NT2/D1 (cell line): ENCODE measurements at regions not wholly inside any gene's neighbourhood (a gene's known extent, or its start where the extent isn't known, plus 50 kb on each side); places are given as distances from the start of the nearest gene placed in this dataset.

Source experiments
- DNase-seq: peaks from one replicate; pipeline ENCODE4 v3.0.0-alpha.2; 2011; ENCODE audit warnings: low read depth, low spot score
- H3K27me3 ChIP-seq: 2 replicates; pipeline ENCODE4 v1.6.0; 2011; ENCODE audit warnings: mild to moderate bottlenecking; ENCODE audit not compliant: insufficient read length, insufficient read depth
- H3K36me3 ChIP-seq: 2 replicates; pipeline ENCODE4 v1.6.1; 2011; ENCODE audit warnings: mild to moderate bottlenecking, low read length, mixed read lengths; ENCODE audit not compliant: insufficient read depth, insufficient read length
- H3K4me1 ChIP-seq: 2 replicates; pipeline ENCODE4 v1.5.1; 2011; ENCODE audit not compliant: insufficient read depth, insufficient read length
- H3K4me3 ChIP-seq: 2 replicates; pipeline ENCODE4 v1.5.1; 2011; ENCODE audit warnings: low read depth; ENCODE audit not compliant: insufficient read length
- H3K9ac ChIP-seq: 2 replicates; pipeline ENCODE4 v1.6.0; 2011; ENCODE audit warnings: low read depth; ENCODE audit not compliant: insufficient read length
- H3K9me3 ChIP-seq: 2 replicates; pipeline ENCODE4 v1.5.1; 2011; ENCODE audit warnings: mild to moderate bottlenecking, low read length; ENCODE audit not compliant: insufficient read depth
- SUZ12 ChIP-seq: IDR thresholded peaks from 2 replicates; pipeline ENCODE4 v1.6.1; 2011; ENCODE audit not compliant: insufficient read length, insufficient read depth; ENCODE audit errors: extremely low read depth
- YY1 ChIP-seq: IDR thresholded peaks from 2 replicates; pipeline ENCODE4 v1.6.1; 2011; ENCODE audit not compliant: insufficient read length, insufficient read depth
- ZNF274 ChIP-seq: IDR thresholded peaks from 2 replicates; pipeline ENCODE4 v1.6.1; 2011; ENCODE audit warnings: mild to moderate bottlenecking, low read depth, low read length

GRCh38 chr22:48993655-48994054 lies 834.0 kb downstream of the BRD1 start:
- TF ChIP-seq SUZ12: no peak
- TF ChIP-seq ZNF274: no peak
- no peak for TF ChIP-seq YY1
- Histone ChIP-seq H3K27me3 (no peaks in the 10 kb centered on the region), H3K4me1 (no peaks in the 10 kb centered on the region), H3K36me3 (no peaks in the 10 kb centered on the region), H3K4me3 (no peak overlapping the region), H3K9me3 (peaks cover 9% of the 10 kb centered on the region; the same call in 1 of the 2 replicates), H3K9ac (no peak overlapping the region)
- no peak for DNase-seq

- TF ChIP-seq YY1 (no peak), SUZ12 (no peak), ZNF274 (no peak)
- no peaks in the 10 kb centered on the region for H3K27me3 ChIP-seq
Measured at GRCh38 chr22:48984639-48985038, 843.0 kb downstream of the BRD1 start.

DNA sequence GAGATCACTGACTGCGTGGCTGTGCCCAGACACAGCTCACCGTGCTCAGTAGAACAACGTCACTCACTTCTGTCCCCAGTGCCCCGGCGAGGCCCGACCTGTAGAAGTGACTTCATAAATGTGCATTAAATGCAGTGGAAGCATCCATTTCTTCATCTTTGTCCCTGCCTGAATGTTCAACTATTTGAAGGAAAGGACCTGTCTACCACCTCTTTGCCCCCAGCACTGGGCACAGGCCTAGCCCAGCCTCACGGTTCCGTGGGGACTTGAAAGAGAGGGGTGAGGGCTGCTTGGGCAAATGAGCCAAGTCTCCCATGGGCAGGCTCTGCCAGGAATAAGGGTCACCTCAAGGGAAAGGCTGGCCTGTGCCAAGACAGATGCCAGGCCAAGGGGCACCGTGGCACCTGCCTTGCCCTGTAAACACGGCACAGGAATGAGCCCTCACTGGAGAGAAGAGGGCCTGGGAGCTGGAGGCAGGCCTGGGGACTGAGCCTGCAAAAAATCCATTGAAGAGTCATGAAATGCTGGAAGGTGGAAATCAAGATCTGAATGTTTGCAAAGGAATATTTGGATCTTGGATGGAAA lies 845.3 kb downstream of the BRD1 start:
- TF ChIP-seq SUZ12 (no peak), YY1 (no peak), ZNF274 (no peak)
- H3K36me3 ChIP-seq: no peaks in the 10 kb centered on the region
- no peaks in the 10 kb centered on the region for H3K27me3 ChIP-seq
- H3K4me1 ChIP-seq: no peaks in the 10 kb centered on the region
- DNase-seq: no peak
- H3K9me3 ChIP-seq: no peaks in the 10 kb centered on the region
- no peak overlapping the region for H3K4me3 ChIP-seq
- H3K9ac ChIP-seq: no peak overlapping the region

More at GRCh38 chr22:48984639-48985038, 843.0 kb downstream of the BRD1 start:
- Histone ChIP-seq H3K4me3 (no peak overlapping the region), H3K9me3 (no peaks in the 10 kb centered on the region), H3K9ac (no peak overlapping the region), H3K36me3 (no peaks in the 10 kb centered on the region), H3K4me1 (no peaks in the 10 kb centered on the region)
- DNase-seq: no peak

DNA sequence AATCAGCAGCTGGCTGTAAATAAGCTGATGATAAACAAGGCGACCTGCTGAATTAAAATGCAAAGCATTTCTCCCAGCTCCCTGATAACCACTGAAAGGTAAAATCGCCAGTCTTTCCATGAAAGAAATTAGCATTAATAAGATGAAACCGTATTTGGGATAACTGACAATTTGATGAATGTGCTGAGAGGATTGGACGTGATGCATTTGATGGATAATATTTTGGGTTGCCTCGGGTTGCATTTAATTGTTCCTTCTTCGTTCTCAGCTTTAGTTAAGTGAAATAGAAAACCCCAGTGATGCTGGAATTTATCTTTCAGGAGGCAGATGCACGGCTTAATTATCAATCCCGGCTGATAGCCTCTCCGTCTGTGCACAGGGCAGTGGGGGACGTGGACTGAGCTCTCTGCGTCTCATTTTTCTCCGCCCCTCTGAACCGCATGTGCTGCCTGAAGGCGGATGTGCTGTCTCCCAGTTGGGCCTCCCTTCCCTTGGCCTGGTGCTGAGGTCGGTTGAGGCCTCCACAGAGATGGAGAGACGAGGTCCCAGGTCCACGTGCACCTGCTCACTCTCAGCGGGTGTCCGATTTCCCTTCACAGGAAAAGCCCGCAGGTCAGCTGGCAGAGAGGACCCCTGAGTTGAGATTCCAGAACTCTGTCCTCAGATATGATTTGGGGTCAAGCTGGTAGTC lies 846.2 kb downstream of the BRD1 start:
- DNase-seq: no peak
- Histone ChIP-seq H3K9ac (no peak overlapping the region), H3K27me3 (no peaks in the 10 kb centered on the region), H3K9me3 (no peaks in the 10 kb centered on the region), H3K4me1 (no peaks in the 10 kb centered on the region), H3K36me3 (no peaks in the 10 kb centered on the region), H3K4me3 (no peak overlapping the region)
- TF ChIP-seq YY1 (no peak), ZNF274 (no peak), SUZ12 (no peak)

DNA sequence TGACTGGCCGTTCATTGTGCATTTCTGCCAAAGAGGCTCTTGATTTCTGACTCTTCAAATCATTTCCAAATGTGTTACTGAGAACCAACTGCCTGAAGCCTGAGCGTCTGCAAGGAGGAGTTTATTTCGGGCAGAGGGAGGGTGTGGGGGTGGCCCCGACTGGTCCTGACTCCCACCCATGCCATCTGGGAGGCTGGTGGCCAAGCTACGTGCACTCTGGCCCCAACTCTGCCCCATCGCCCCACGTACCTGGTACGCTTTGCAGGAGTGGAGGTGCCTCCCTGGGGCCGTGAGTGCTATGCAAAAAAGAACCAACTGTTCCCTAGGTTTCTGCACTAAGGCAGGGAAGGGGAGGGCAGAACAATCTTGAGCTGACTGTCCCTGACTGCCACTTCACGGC lies 846.8 kb downstream of the BRD1 start:
- no peaks in the 10 kb centered on the region for H3K4me1 ChIP-seq
- no peak overlapping the region for H3K4me3 ChIP-seq
- H3K36me3 ChIP-seq: no peaks in the 10 kb centered on the region
- H3K27me3 ChIP-seq: no peaks in the 10 kb centered on the region
- H3K9ac ChIP-seq: no peak overlapping the region
- H3K9me3 ChIP-seq: no peaks in the 10 kb centered on the region
- DNase-seq: no peak
- TF ChIP-seq SUZ12 (no peak), YY1 (no peak), ZNF274 (no peak)

DNA sequence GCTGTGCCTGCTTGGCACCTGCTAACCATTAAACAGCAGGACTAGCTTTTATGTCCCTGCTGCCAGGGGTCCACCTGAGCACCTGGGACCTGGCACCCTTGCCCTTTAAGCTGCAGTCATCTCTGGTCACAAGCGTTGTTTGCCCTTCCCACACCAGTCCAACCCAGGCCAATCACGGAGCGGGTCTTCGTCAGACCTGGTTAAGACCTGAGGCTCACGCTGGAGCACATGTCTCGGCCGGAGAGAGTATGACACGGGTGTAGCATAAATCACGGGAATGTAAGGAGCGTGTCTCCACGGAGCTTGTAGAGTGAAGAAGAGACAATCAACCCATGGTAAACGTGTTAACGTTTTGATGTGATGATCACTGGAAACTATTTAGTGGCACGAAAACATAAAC lies 847.3 kb downstream of the BRD1 start:
- H3K36me3 ChIP-seq: no peaks in the 10 kb centered on the region
- no peak for DNase-seq
- TF ChIP-seq ZNF274: no peak
- no peak for TF ChIP-seq YY1
- TF ChIP-seq SUZ12: no peak
- H3K9me3 ChIP-seq: no peaks in the 10 kb centered on the region
- H3K9ac ChIP-seq: no peak overlapping the region
- peaks cover 2% of the 10 kb centered on the region for H3K4me1 ChIP-seq
- no peaks in the 10 kb centered on the region for H3K27me3 ChIP-seq
- H3K4me3 ChIP-seq: no peak overlapping the region

DNA sequence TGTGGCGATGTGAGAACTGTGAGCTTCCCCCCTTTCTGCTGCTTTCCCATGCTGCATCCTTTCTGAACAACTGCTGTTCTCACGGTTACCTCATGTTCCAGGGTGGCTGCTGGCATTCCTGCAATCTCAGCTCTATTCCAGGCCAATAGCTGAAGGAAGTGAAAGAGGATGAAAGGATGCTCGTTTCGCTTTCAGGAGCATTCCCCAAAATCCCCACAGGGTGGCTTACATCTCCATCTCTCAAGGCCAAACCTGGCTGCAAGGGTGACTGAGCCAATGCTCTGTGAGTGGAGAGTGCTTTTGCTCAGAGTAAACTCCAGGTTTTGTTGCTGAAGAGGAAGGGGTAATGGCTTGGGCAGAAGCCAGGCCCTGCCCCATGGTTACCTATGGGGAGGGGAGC lies 848.2 kb downstream of the BRD1 start:
- H3K4me1 ChIP-seq: peaks cover 8% of the 10 kb centered on the region
- no peaks in the 10 kb centered on the region for H3K27me3 ChIP-seq
- TF ChIP-seq YY1 (no peak), ZNF274 (no peak), SUZ12 (no peak)
- no peak overlapping the region for H3K4me3 ChIP-seq
- no peaks in the 10 kb centered on the region for H3K9me3 ChIP-seq
- H3K36me3 ChIP-seq: no peaks in the 10 kb centered on the region
- peak; percentile 55 for DNase-seq
- H3K9ac ChIP-seq: no peak overlapping the region
